ENCODE measurements at regions not wholly inside any gene's neighbourhood (a gene's known extent, or its start where the extent isn't known, plus 50 kb on each side); places are given as distances from the start of the nearest gene placed in this dataset.

- intact Hi-C loops (cut with micrococcal nuclease): no loop called here
- no peaks in the 10 kb centered on the region for H3K27me3 ChIP-seq (ENCODE audit: control insufficient read depth in 2 of 2, insufficient read depth in 2 of 2, low read length in 2 of 2)
- CTCF ChIA-PET: interaction anchor here (0.7 to 1.2 kb wide), 3 partner anchors 11 to 46 kb away, joined by 3 to 4 read pairs (median 4); no protein-coding TSS in a partner anchor
- FAIRE-seq: no peak
- H3K9me3 ChIP-seq (replicated peaks; ENCODE audit: control insufficient read depth, insufficient read depth, low read length): no peaks in the 10 kb centered on the region
- TF ChIP-seq POLR2AphosphoS5 (IDR thresholded peaks at IDR 0.05; ENCODE audit: insufficient read depth, low read depth, low read length) (no peak), GATA2 (IDR thresholded peaks at IDR 0.05; ENCODE audit: insufficient read depth, insufficient read length, low read depth, low read length) (no peak), CTCF (IDR thresholded peaks at IDR 0.05; ENCODE audit: extremely low read depth in 1 of 2, insufficient read depth in 1 of 2, low read depth in 1 of 2, low read length in 2 of 2) (no peak), POLR2A (IDR thresholded peaks at IDR 0.05; ENCODE audit: low read depth, low read length) (no peak), JUN (IDR thresholded peaks at IDR 0.05; ENCODE audit: borderline replicate concordance, insufficient read depth, insufficient read length, low read depth) (no peak), FOS (IDR thresholded peaks at IDR 0.05; ENCODE audit: borderline replicate concordance, insufficient read depth, low read length) (no peak), MYC (IDR thresholded peaks at IDR 0.05; ENCODE audit: low read depth, low read length) (no peak), EZH2 (IDR thresholded peaks at IDR 0.05; ENCODE audit: borderline replicate concordance, low read depth, low read length, severe bottlenecking) (no peak)
- dilution Hi-C loops (cut with MboI; ENCODE audit: extremely low pct_ligation_motif_present, low sequenced_read_pairs): no loop called here
- H3K79me2 ChIP-seq (ENCODE audit: control insufficient read depth, insufficient read depth, low read length): no peaks in the 10 kb centered on the region
- H3K27ac ChIP-seq (ENCODE audit: insufficient read depth, low read depth, low read length): no peak overlapping the region
- H3K4me1 ChIP-seq (ENCODE audit: control insufficient read depth, extremely low read depth, insufficient read depth, low read length): peaks cover 7% of the 10 kb centered on the region
- H2AFZ ChIP-seq (ENCODE audit: low read depth, low read length): no peak overlapping the region
- H4K20me1 ChIP-seq (replicated peaks; ENCODE audit: control insufficient read depth, extremely low read depth, insufficient read depth, low read length): no peaks in the 10 kb centered on the region
- DNase-seq (ENCODE audit: low read depth, low spot score): no peak
- no peaks in the 10 kb centered on the region for H3K9me1 ChIP-seq (replicated peaks; ENCODE audit: control insufficient read depth, extremely low read depth, insufficient read depth, low read length)
- POLR2A ChIA-PET: no interaction called here
- no peak overlapping the region for H3K9ac ChIP-seq (replicated peaks; ENCODE audit: extremely low read depth, insufficient read depth, low read length)
- H3K36me3 ChIP-seq (ENCODE audit: control insufficient read depth in 2 of 2, extremely low read depth in 1 of 2, insufficient read depth in 2 of 2, low read length in 2 of 2): no peaks in the 10 kb centered on the region
- no peak overlapping the region for H3K4me3 ChIP-seq (replicated peaks in 1 of 3; ENCODE audit: insufficient read depth in 1 of 3, low read depth in 1 of 3, low read length in 3 of 3)
- BruUV-seq (replicated peaks): no TSS peak
- H3K4me2 ChIP-seq (ENCODE audit: insufficient read depth, low read length): no peak overlapping the region
Observed at GRCh38 chr3:177978946-177979345, 557.3 kb upstream of the KCNMB2 start.
